ENCODE measurements at regions not wholly inside any gene's neighbourhood (a gene's known extent, or its start where the extent isn't known, plus 50 kb on each side); places are given as distances from the start of the nearest gene placed in this dataset.

DNA sequence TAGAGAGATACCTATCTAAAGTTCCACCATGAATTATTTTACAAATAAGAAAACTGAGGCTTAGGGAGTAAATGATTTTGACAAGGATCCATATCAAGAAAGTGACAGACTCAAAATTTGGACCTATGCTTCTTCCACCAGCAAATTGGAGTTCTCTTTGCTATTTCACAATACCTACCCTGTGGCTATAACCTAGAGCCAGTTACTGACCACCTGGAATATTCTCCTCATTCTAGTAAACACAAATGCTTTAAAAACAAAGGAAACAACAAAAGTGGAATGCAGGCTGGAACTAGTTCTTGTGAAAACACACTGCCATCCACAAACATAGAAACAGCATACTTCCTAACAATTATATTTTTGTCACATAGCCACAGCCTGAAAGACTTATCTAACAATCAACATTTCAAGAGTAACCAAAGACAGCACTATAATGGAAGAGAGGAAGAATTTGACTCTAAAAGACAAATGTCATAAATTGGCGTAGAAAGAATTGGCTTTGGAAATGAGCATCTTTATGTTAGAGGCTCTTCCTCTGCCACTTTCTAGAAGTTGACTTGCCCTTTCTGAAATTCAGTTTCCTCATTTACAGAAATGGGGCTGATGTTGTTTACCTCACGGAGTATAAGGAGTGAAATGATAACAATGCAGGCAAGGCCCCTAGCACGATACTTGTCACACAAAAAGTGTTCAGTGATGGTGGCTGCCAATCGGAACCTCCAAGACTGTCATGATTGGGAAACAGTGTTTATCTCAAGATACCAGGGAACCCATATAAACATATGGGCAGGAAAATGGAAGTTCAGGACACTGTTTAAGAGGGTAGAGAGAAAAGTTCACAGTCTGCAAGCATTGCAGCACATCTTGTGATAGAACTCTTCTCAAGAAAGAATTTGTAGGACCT is 138.6 kb upstream of the LGR5 start:
- TF ChIP-seq CEBPB (IDR thresholded peaks at IDR 0.05; ENCODE audit: low read depth) (no peak), EZH2 (IDR thresholded peaks at IDR 0.05) (no peak), EGR1 (IDR thresholded peaks at IDR 0.05; ENCODE audit: low read depth) (no peak), YY1 (IDR thresholded peaks at IDR 0.05; ENCODE audit: extremely low read depth, insufficient replicate concordance, low read depth, low read length) (no peak), SRF (IDR thresholded peaks at IDR 0.05; ENCODE audit: low read depth) (no peak), SIN3A (IDR thresholded peaks at IDR 0.05; ENCODE audit: low read depth) (no peak), POLR2A (IDR thresholded peaks at IDR 0.05; ENCODE audit: borderline replicate concordance, extremely low read depth, insufficient read depth, insufficient read length) (no peak)
- TF ChIP-seq, protein P1, sequence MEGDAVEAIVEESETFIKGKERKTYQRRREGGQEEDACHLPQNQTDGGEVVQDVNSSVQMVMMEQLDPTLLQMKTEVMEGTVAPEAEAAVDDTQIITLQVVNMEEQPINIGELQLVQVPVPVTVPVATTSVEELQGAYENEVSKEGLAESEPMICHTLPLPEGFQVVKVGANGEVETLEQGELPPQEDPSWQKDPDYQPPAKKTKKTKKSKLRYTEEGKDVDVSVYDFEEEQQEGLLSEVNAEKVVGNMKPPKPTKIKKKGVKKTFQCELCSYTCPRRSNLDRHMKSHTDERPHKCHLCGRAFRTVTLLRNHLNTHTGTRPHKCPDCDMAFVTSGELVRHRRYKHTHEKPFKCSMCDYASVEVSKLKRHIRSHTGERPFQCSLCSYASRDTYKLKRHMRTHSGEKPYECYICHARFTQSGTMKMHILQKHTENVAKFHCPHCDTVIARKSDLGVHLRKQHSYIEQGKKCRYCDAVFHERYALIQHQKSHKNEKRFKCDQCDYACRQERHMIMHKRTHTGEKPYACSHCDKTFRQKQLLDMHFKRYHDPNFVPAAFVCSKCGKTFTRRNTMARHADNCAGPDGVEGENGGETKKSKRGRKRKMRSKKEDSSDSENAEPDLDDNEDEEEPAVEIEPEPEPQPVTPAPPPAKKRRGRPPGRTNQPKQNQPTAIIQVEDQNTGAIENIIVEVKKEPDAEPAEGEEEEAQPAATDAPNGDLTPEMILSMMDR (IDR thresholded peaks at IDR 0.05 in 2 of 3, conservative IDR thresholded peaks at IDR 0.05 in 1 of 3; ENCODE audit: borderline replicate concordance in 1 of 3, insufficient read depth in 1 of 3, low read depth in 2 of 3, low read length in 2 of 3): no peak
- TF ChIP-seq, protein P2, sequence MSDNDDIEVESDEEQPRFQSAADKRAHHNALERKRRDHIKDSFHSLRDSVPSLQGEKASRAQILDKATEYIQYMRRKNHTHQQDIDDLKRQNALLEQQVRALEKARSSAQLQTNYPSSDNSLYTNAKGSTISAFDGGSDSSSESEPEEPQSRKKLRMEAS (IDR thresholded peaks at IDR 0.05): no peak
- TF ChIP-seq, protein P3, sequence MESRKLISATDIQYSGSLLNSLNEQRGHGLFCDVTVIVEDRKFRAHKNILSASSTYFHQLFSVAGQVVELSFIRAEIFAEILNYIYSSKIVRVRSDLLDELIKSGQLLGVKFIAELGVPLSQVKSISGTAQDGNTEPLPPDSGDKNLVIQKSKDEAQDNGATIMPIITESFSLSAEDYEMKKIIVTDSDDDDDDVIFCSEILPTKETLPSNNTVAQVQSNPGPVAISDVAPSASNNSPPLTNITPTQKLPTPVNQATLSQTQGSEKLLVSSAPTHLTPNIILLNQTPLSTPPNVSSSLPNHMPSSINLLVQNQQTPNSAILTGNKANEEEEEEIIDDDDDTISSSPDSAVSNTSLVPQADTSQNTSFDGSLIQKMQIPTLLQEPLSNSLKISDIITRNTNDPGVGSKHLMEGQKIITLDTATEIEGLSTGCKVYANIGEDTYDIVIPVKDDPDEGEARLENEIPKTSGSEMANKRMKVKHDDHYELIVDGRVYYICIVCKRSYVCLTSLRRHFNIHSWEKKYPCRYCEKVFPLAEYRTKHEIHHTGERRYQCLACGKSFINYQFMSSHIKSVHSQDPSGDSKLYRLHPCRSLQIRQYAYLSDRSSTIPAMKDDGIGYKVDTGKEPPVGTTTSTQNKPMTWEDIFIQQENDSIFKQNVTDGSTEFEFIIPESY (IDR thresholded peaks at IDR 0.05; ENCODE audit: extremely low read depth, insufficient replicate concordance, low read length): no peak

Measured in HCT116 (cell line).